Stimulated activated effector memory CD8-positive, alpha-beta T cell treated with anti-CD3 and anti-CD28 coated beads, Interleukin-12 subunit alpha, Interleukin-12 subunit beta, amount 100 ng/mL, for 72 hours (primary cell): ENCODE measurements at regions not wholly inside any gene's neighbourhood (a gene's known extent, or its start where the extent isn't known, plus 50 kb on each side); places are given as distances from the start of the nearest gene placed in this dataset.

Source experiments
- ATAC-seq: fragments of 150-1000 bp; cut with Tn5 transposase; 2 replicates; pipeline ENCODE4 v1.10.0; 2021
- DNase-seq, 2 donors: peaks; one replicate each; pipeline ENCODE4 v3.0.0; 2021 to 2022; ENCODE audit warnings: low spot score in 2 of 2
- H3K27ac Mint-ChIP-seq: one replicate; pipeline ENCODE4 v1.8.0; 2022; ENCODE audit warnings: mild to moderate bottlenecking, mixed read lengths
- H3K36me3 Mint-ChIP-seq: one replicate; pipeline ENCODE4 v1.8.0; 2022; ENCODE audit warnings: mild to moderate bottlenecking, mixed read lengths
- H3K4me1 Mint-ChIP-seq: one replicate; pipeline ENCODE4 v1.8.0; 2022; ENCODE audit warnings: mixed read lengths
- H3K4me3 Mint-ChIP-seq: one replicate; pipeline ENCODE4 v1.8.0; 2022; ENCODE audit warnings: mild to moderate bottlenecking, mixed read lengths
- H3K9me3 Mint-ChIP-seq: one replicate; pipeline ENCODE4 v1.8.0; 2022; ENCODE audit warnings: mixed read lengths

DNA sequence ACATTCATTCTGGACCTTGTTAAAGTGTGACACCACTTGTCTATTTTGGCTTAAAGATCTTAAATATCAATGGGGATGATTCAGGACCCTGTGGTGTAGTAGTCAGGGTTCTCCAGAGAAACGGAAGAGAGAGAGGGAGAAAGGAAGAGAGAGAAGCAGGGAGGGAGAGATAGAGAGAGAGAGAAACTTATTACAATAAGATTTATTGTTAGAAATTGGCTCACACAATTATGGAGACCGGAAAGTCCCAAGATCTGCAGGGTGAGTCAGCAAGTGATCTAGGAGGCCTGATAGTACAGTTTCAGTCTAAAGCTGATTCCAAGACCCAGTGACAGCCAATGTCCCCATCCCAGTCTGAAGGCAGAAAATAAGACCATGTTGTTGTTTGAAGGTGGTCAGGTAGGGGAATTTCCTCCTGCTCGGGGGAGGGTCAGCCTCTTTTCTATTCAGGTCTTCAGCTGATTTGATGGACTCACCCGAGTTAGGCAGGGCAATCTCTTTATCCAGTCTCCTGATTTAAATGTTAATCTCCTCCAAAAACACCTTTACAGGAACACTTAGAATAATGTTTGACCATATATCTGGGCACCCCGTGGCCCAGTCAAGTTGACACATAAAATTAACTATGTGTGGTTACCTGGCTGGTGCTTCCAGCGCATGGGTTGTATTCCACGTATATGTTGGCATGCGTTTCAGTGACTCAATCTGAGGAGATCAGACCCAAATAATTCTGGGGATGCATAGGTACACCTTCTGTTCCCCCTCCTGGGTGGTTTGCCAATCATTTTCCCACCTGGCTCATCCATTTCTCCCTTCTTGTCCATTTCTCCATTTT is 1350.5 kb downstream of the TBC1D22A start:
- H3K4me3 Mint-ChIP-seq = no peak overlapping the region
- DNase-seq = peak in 1 of 2 donors; percentile 45
- H3K4me1 Mint-ChIP-seq = peaks cover 6% of the 10 kb centered on the region
- peak; percentile 67 for ATAC-seq
- H3K36me3 Mint-ChIP-seq = no peaks in the 10 kb centered on the region
- peaks cover 3% of the 10 kb centered on the region for H3K9me3 Mint-ChIP-seq
- H3K27ac Mint-ChIP-seq = no peak overlapping the region

DNA sequence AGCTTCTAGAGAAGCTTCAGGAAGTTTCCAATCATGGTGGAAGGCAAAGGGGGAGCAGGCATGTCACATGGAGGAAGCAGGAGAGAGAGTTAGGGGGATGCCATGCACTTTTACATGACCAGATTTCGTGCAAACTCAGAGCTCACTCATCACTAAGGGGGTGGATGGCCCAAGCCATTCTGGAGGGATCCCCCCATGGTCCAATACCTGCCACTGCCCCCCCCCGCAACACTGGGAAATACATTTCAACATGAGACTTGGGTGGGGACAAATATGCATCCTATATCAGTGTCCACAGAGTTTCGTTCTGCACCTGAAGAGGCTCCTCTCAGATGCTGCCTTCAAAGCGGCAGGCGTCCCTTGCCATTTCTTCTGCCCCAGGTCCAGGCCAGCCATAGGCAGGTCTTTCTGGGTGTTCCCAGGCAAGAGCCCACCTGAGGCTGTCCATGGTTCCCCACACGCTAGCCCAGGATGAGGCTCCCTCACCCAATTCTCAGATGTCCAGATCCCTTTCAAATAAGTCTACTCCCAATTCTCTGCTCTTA is 1344.3 kb downstream of the TBC1D22A start:
- ATAC-seq = no peak
- Mint-ChIP-seq H3K36me3 (peaks cover 6% of the 10 kb centered on the region), H3K4me3 (no peak overlapping the region), H3K27ac (no peak overlapping the region), H3K4me1 (no peaks in the 10 kb centered on the region), H3K9me3 (peaks cover 6% of the 10 kb centered on the region)
- DNase-seq = no peak

DNA sequence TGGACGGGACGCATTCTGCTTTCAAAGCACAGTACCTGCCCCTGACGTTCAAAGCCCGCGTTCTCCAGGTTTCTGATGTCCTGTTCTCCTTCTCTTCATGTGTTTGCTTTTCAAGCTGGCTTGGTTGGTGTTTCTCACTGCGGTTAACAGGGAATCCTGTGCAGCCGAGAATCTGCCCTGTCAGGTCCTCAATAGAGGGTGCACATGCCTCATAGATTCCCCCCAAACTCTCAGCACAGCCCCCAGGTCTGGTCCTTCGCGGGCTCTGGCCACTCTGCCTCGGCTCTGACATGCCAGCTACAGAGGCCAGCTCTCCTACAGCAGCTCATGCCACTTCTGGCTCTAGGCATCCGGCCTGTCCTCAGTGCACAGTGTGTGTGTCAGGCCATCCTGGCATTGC is 1343.8 kb downstream of the TBC1D22A start:
- Mint-ChIP-seq H3K9me3 (peaks cover 6% of the 10 kb centered on the region), H3K4me3 (no peak overlapping the region), H3K27ac (no peak overlapping the region), H3K4me1 (peaks cover 1% of the 10 kb centered on the region), H3K36me3 (peaks cover 6% of the 10 kb centered on the region)
- ATAC-seq (peak; percentile 39), DNase-seq (no peak)

DNA sequence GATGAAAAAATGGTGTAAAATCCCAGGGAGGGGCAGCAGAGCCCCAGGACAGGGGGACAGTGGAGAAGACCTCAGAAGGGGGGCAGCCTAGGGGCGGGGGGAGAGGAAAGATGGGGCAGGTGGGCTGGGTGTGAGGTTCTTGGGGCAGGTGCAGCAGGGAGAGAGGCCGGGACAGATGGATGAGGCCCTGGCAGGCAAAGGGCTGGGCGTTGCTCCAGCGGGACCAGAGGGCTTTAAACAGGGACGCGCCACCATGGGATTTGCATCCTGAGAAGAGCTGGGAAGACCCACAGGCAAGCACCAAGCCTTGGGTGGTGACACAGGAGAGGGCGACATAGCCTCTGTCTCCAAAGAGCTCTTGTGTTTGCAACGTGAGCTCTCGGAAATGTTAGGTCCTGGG is 1342.8 kb downstream of the TBC1D22A start:
- Mint-ChIP-seq H3K4me1 (peaks cover 11% of the 10 kb centered on the region), H3K27ac (no peak overlapping the region), H3K36me3 (peaks cover 6% of the 10 kb centered on the region), H3K9me3 (peaks cover 6% of the 10 kb centered on the region), H3K4me3 (no peak overlapping the region)
- no peak for DNase-seq
- no peak for ATAC-seq

DNA sequence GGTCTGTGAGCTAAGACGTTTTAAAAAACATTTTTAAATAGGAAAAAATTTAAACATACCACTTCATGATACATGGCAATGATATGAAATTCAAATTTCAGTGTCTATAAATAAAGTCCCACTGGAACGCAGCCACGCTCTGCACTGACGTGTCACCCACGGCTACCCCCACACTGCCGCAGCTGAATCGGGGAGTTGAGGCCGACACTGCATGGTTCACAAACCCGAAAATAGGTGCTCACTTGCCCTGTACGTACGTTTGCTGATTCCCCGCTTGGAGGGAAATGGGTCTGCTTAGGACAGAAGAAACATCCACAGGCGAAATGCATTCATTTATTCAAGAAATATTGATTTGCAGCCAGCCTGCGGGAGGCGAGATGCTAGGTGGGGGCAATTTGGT is 1342.3 kb downstream of the TBC1D22A start:
- no peak for ATAC-seq
- Mint-ChIP-seq H3K9me3 (peaks cover 6% of the 10 kb centered on the region), H3K27ac (no peak overlapping the region), H3K36me3 (peaks cover 6% of the 10 kb centered on the region), H3K4me3 (no peak overlapping the region), H3K4me1 (peaks cover 16% of the 10 kb centered on the region)
- DNase-seq = no peak

DNA sequence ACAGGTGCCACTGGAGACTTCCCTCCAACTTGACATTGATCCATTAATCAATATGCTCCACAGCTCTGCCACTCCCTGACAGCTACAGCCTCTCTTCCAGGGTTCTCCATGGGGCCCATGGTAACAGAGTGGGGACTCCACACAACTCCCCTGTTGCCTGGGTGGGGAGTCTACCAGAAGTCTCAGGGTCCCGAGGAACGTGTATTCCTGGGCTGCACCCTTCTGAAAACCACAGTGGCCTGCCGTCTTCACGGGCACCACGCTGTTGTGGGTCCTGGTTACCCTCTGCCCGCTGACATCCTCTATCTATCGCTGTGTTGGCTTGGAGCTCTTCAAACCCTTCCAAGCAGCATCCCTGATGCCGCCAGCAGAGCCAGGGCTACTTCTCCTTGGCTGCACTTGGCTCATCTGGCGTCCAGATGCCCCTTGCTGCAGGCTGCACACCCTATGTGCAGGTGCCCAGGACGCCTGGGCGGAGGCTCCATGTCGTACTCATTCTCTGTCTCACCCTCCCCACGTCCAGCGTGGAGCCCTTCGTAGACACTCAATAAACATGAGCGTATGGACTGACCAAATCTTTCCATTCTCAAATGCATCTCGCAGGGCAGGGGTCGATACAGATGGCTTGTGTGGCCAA is 1341.8 kb downstream of the TBC1D22A start:
- ATAC-seq = no peak
- no peak for DNase-seq
- Mint-ChIP-seq H3K36me3 (peaks cover 6% of the 10 kb centered on the region), H3K4me3 (no peak overlapping the region), H3K4me1 (peaks cover 21% of the 10 kb centered on the region), H3K27ac (no peak overlapping the region), H3K9me3 (peaks cover 6% of the 10 kb centered on the region)

DNA sequence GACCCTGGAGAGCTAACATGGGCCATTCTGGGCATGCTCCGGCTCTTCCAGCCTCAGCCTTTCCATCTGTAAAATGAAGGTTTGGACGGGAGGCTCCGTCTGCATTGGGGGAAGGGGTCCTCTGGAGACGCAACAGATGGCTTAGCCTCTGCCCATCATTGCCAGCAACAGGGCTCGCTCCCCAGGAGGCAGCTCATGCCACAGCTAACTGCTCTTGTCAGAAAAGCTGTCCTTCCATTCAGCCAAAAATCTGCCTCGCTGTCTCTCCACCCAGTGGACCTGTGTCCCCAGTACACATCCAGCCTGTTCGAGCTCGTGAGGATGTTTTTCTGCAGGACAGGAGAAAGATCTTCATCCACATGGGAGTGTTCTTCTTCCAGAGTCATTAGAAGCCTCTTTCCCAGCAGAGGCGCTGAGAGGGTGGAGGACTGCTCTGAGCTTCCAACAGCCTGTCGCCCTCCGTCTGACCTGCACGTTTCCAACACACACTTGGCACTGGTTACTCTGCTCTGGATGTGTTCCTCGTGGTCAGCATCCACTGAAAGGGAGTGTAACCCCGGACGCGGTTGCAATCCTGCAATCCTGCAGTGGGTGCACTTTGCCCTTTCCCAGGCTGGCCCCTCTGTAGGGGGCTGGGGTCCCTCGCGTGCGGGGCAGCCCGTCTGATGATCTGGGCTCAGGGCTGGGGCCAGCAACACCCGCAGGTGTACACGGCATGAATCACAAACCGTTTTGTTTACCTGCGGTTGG is 1340.9 kb downstream of the TBC1D22A start:
- peaks cover 30% of the 10 kb centered on the region for H3K4me1 Mint-ChIP-seq
- H3K27ac Mint-ChIP-seq = no peak overlapping the region
- peaks cover 6% of the 10 kb centered on the region for H3K36me3 Mint-ChIP-seq
- no peak overlapping the region for H3K4me3 Mint-ChIP-seq
- H3K9me3 Mint-ChIP-seq = peaks cover 3% of the 10 kb centered on the region
- ATAC-seq (no peak), DNase-seq (no peak)

DNA sequence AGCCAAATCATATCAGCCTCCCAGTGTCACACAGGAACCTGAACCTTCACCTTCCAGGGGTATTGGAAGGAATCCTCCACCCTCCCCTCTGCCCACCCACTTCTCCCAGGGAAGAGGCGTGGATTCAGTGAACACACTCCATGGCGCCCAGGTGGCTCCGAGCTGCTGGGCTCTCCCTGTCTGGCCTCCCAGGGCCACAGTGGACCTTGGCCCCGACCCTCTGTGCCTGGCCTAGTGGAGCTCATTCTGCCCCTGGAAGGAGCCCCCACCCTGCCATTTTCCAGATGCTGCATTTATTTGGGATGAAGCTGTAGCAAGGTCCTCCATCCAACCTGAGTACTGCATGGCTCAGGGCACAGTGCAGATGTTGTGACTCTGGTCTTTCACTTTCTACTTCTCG is 1340.1 kb downstream of the TBC1D22A start:
- H3K27ac Mint-ChIP-seq = no peak overlapping the region
- peaks cover 6% of the 10 kb centered on the region for H3K36me3 Mint-ChIP-seq
- ATAC-seq (no peak), DNase-seq (no peak)
- peaks cover 3% of the 10 kb centered on the region for H3K9me3 Mint-ChIP-seq
- no peak overlapping the region for H3K4me3 Mint-ChIP-seq
- H3K4me1 Mint-ChIP-seq = peaks cover 37% of the 10 kb centered on the region

DNA sequence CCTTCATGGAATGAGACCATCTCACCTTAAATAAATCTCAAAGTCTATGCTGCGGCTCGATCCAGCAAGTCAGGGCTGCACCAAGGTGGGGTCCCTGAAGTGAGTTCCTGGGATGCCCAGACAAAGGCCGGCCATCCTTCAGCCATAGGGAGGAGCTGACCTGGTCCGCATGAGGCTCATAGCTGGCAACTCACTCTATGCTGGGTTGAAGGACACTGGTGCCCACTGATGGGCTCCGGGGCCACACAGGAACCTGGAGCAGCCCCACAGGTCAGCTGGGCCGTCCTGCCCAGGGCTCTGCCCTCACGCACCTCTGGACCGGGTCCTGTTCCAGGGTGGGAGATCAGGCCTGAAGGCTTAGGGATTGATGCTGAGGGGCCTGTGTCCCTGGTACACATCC is 1339.3 kb downstream of the TBC1D22A start:
- DNase-seq (no peak), ATAC-seq (no peak)
- H3K4me3 Mint-ChIP-seq = no peak overlapping the region
- H3K36me3 Mint-ChIP-seq = peaks cover 6% of the 10 kb centered on the region
- H3K9me3 Mint-ChIP-seq = peaks cover 3% of the 10 kb centered on the region
- H3K27ac Mint-ChIP-seq = no peak overlapping the region
- peaks cover 46% of the 10 kb centered on the region for H3K4me1 Mint-ChIP-seq

DNA sequence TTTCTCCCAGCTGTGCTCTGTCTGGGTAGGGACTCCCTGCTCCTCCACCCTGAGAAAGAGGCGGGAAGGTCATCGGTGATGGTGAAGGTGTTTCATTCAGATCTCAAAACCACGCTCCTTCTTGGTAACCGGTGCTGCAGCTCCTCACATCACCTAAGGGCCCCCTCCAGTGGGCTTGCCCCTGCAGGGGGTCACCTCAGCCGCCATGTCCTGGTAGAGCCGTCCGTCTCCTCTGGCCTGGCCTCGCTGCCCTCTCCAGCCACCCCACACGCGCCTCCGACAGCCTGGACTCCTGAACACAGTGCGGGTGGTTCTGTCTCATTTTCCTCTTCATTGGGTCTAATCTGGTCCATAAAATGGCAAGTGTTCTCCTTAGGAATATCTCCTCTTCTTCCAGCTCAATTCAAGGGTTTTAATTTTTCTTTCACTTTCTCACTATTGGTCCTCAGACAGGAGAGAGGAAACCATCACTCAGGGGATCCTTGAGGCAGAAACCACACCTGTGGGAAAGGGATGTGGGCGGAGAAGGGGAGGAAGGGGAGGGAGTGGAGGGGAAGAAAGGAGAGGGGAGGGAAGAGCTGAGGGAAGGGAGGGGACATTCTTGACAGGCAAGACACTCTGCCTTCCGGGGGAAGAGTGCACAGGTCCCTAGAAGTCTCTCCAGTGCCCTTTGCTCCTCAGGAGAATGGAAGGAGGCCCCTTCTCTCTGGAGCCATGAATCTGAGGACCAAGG is 1338.4 kb downstream of the TBC1D22A start:
- DNase-seq (no peak), ATAC-seq (no peak)
- Mint-ChIP-seq H3K4me1 (peaks cover 49% of the 10 kb centered on the region), H3K4me3 (no peak overlapping the region), H3K9me3 (peaks cover 3% of the 10 kb centered on the region), H3K27ac (peak overlapping the region; percentile 63), H3K36me3 (peaks cover 6% of the 10 kb centered on the region)

DNA sequence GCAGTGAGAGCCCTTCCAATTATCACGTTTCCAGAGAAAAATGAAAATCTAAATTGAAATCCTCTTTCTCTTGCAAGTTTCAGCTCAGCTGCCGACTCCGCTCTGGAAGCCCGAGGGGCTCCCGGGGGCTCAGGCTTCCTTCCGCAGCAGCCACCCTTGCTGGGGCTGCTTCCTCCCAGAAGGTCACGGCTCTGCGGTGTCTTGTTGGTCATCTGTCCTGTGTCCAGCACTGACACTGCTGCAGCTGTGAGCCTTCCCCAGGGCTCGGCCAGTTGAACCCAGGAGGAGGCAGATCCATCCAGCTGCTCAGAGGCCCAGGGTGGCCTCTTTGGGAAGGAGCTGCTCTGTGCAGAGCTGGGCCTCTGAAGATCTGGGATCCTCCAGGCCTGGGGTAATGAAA is 1337.2 kb downstream of the TBC1D22A start:
- peaks cover 6% of the 10 kb centered on the region for H3K36me3 Mint-ChIP-seq
- ATAC-seq (no peak), DNase-seq (no peak)
- no peak overlapping the region for H3K4me3 Mint-ChIP-seq
- peak overlapping the region; percentile 63 for H3K27ac Mint-ChIP-seq
- peaks cover 49% of the 10 kb centered on the region for H3K4me1 Mint-ChIP-seq
- peaks cover 3% of the 10 kb centered on the region for H3K9me3 Mint-ChIP-seq

DNA sequence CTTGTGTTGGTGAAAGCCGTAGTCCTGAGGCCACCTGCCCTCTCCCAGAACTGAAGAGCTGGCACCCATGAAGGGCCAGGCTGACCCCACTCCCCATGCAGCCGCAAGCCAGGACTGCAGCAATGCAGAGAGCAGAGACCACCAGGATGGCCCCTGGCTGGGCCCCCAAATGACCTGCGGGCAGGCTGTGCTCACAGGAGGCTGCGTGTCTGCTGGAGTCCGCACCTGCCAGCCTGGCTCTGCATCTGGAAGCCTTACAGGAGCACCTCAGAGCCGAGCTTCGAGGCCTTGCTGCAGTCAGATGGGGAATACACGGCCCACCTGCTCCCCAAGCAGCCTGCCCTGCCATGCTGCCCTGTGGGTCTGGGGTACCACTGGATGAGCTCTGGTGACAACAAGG is 1336.8 kb downstream of the TBC1D22A start:
- ATAC-seq = no peak
- Mint-ChIP-seq H3K27ac (no peak overlapping the region), H3K9me3 (peaks cover 3% of the 10 kb centered on the region), H3K4me3 (peak overlapping the region; percentile 3), H3K36me3 (peaks cover 6% of the 10 kb centered on the region), H3K4me1 (peaks cover 49% of the 10 kb centered on the region)
- no peak for DNase-seq

DNA sequence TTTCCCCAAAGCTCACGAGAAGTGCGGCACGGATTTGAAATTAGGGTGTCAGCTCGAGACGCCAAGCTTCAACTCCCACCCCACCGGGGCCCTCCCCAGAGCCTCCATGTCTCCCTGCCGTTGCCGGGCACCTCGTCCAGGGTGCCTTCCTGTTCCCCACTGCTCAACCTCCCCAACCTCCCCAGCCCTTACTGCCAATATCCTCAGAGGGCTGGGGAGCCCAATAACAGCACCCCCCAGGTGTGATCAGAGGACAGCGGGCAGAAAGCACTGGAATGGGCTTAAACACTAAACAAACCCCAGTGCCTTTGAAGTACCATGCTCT is 1336.4 kb downstream of the TBC1D22A start:
- peaks cover 6% of the 10 kb centered on the region for H3K36me3 Mint-ChIP-seq
- H3K9me3 Mint-ChIP-seq = peaks cover 3% of the 10 kb centered on the region
- peak overlapping the region; percentile 3 for H3K4me3 Mint-ChIP-seq
- ATAC-seq (no peak), DNase-seq (no peak)
- H3K4me1 Mint-ChIP-seq = peaks cover 49% of the 10 kb centered on the region
- no peak overlapping the region for H3K27ac Mint-ChIP-seq

DNA sequence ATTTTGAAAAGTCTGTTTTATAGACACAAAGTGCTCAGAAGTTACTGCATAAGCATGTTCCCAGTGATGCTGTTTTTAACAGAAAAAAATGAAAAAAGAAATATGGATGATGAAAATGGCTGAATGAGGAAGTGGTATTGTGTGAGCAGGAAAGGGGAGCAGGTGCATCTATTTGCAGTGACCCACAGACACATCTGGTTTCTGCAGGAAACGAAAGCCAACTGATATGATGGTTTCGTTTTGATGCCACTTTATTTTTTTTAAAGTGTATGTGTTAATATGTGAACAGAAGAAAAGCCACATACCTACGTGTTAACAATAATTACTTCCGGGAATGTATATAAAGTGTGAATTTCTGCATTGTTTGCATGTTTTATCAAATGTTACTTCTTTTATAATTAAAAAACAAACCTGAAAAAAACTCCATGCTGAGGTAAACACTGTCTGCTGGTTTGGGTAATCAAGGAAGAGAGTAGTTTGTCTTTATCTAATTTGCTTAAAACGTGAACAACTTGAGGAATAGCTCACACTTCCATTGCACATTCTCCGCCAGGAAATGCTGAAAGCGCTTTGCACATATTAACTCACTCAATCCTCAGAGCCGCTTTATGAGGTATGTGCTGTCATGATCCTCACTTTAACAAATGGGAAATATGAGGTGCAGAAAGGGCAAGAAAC is 1335.9 kb downstream of the TBC1D22A start:
- H3K27ac Mint-ChIP-seq = no peak overlapping the region

More for the DNA sequence above, 1335.9 kb downstream of the TBC1D22A start:
- H3K36me3 Mint-ChIP-seq = peaks cover 2% of the 10 kb centered on the region
- ATAC-seq = peak; percentile 95
- no peak for DNase-seq
- H3K4me1 Mint-ChIP-seq = peaks cover 49% of the 10 kb centered on the region
- peaks cover 3% of the 10 kb centered on the region for H3K9me3 Mint-ChIP-seq
- H3K4me3 Mint-ChIP-seq = peak overlapping the region; percentile 3
